HS-27A (cell line): ENCODE measurements at regions not wholly inside any gene's neighbourhood (a gene's known extent, or its start where the extent isn't known, plus 50 kb on each side); places are given as distances from the start of the nearest gene placed in this dataset.
A peak's percentile ranks its signal among the peaks of the same experiment; 100 is the strongest.
"Not testable (repeated sequence)": the region's sequence is repeated elsewhere in the genome, so short reads cannot be mapped to it uniquely, and the experiment has no call there.

Experiments
- DNase-seq: peaks from one replicate; pipeline ENCODE4 v3.0.0-alpha.2; 2012; ENCODE audit warnings: low read depth, missing footprints

- DNase-seq, result peak; percentile 75
Measured at GRCh38 chr20:17873410-17874270, 95.0 kb downstream of the SNX5 start.

GRCh38 chr20:17872959-17873358 lies 95.6 kb downstream of the SNX5 start:
- no peak for DNase-seq

GRCh38 chr20:17872434-17872833 lies 96.2 kb downstream of the SNX5 start:
- DNase-seq, result no peak

GRCh38 chr20:17871886-17872285 lies 96.7 kb downstream of the SNX5 start:
- no peak for DNase-seq

GRCh38 chr20:17871181-17871580 lies 97.4 kb downstream of the SNX5 start:
- DNase-seq, result no peak

- DNase-seq, result no peak
Measured at GRCh38 chr20:17870086-17870740, 98.4 kb downstream of the SNX5 start.

GRCh38 chr20:17869295-17869994 lies 99.1 kb downstream of the SNX5 start:
- no peak for DNase-seq

- no peak for DNase-seq
Measured at GRCh38 chr20:17868700-17869231, 99.8 kb downstream of the SNX5 start.

GRCh38 chr20:17868151-17868550 lies 100.4 kb downstream of the SNX5 start:
- no peak for DNase-seq

GRCh38 chr20:17867131-17867925 lies 101.3 kb downstream of the SNX5 start:
- DNase-seq, result no peak

GRCh38 chr20:17866234-17867001 lies 102.2 kb downstream of the SNX5 start:
- DNase-seq, result no peak

GRCh38 chr20:17863577-17864292 lies 104.9 kb downstream of the SNX5 start:
- DNase-seq, result no peak

- no peak for DNase-seq
Measured at GRCh38 chr20:17863209-17863576, 105.4 kb downstream of the SNX5 start.

GRCh38 chr20:17862171-17862570 lies 106.4 kb downstream of the SNX5 start:
- no peak for DNase-seq

- DNase-seq, result not testable (repeated sequence)
Measured at GRCh38 chr20:17861620-17862019, 107.0 kb downstream of the SNX5 start.

GRCh38 chr20:17860301-17861197 lies 108.0 kb downstream of the SNX5 start:
- no peak for DNase-seq

GRCh38 chr20:17859616-17860232 lies 108.9 kb downstream of the SNX5 start:
- no peak for DNase-seq

GRCh38 chr20:17859002-17859615 lies 109.5 kb downstream of the SNX5 start:
- DNase-seq, result no peak
